22Rv1 (cell line): ENCODE measurements at regions not wholly inside any gene's neighbourhood (a gene's known extent, or its start where the extent isn't known, plus 50 kb on each side); places are given as distances from the start of the nearest gene placed in this dataset.
A peak's percentile ranks its signal among the peaks of the same experiment; 100 is the strongest.

Source experiments
- H3K27ac ChIP-seq: fragments of 450-650 bp; 2 replicates; pipeline ENCODE4 v1.5.1; 2017
- ZFX ChIP-seq: fragments of 450-650 bp; IDR thresholded peaks from 2 replicates; pipeline ENCODE4 v1.6.1; 2017; ENCODE audit warnings: antibody characterized with exemption, borderline replicate concordance
- TF ChIP-seq, protein P1 (sequence below): fragments of 450-650 bp; IDR thresholded peaks from 2 replicates; pipeline ENCODE4 v1.5.1; 2017; ENCODE audit warnings: mild to moderate bottlenecking

DNA sequence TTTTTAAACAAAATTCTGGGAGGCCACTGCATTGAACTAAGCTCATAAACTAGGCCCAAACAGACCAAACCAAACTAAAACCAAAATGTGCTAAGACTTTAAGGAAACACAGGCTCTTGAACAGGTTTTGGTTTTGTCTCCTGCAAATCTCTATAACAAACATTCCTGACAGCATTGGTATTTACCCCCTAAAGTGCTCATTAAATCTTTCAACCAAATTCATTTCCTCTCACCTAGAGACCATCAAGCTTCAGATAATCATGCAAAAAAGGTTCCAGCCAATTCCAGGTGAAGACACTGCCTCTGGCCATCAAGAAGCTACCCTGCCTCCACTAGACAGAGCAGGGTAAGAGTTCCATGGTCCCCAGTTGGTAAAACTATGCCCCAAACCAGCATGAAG is 951.2 kb upstream of the MIR17HG start:
- no peak overlapping the region for H3K27ac ChIP-seq
- TF ChIP-seq, protein P1, sequence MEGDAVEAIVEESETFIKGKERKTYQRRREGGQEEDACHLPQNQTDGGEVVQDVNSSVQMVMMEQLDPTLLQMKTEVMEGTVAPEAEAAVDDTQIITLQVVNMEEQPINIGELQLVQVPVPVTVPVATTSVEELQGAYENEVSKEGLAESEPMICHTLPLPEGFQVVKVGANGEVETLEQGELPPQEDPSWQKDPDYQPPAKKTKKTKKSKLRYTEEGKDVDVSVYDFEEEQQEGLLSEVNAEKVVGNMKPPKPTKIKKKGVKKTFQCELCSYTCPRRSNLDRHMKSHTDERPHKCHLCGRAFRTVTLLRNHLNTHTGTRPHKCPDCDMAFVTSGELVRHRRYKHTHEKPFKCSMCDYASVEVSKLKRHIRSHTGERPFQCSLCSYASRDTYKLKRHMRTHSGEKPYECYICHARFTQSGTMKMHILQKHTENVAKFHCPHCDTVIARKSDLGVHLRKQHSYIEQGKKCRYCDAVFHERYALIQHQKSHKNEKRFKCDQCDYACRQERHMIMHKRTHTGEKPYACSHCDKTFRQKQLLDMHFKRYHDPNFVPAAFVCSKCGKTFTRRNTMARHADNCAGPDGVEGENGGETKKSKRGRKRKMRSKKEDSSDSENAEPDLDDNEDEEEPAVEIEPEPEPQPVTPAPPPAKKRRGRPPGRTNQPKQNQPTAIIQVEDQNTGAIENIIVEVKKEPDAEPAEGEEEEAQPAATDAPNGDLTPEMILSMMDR = no peak
- no peak for TF ChIP-seq ZFX

DNA sequence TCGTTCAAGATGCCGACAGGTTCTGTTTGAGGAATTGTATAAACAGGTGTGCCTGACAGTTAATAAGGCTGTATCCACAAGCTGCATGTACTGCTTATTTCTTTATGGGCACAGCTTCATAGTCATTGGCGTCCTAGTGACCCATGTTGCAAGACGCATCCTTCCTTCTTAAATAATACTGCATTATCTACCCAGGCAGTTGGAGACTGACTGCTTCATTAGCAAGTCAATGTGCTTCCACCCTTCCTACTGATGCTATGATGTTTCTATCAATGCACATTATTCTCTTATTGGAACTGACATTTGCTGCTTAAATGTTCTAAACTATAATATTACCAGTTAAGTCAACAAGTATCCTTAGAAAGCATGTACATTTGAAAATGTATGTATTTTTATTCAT is 950.0 kb upstream of the MIR17HG start:
- TF ChIP-seq ZFX = no peak
- TF ChIP-seq, protein P1 = no peak

DNA sequence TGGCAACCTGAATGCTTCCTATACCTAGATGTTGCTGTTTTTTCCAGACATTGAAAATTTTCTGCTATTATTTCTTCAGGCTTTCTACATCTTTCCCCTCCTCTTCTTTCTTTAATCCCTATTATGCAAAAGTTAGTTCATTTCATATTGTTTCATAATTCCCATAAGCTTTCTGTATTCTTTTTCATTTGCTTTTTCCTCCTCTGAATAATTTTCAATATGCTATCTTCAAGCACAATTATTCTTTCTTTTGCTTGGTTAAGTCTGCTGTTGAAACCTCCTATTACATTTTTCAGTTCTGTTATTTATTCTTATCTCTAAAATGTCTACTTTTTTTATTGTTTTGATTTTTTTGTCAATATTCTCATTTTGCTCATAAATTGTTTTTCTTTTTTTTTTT is 947.1 kb upstream of the MIR17HG start:
- H3K27ac ChIP-seq = no peak overlapping the region
- TF ChIP-seq ZFX = no peak
- TF ChIP-seq, protein P1 = no peak

More for the DNA sequence above, 950.0 kb upstream of the MIR17HG start:
- H3K27ac ChIP-seq = no peak overlapping the region

DNA sequence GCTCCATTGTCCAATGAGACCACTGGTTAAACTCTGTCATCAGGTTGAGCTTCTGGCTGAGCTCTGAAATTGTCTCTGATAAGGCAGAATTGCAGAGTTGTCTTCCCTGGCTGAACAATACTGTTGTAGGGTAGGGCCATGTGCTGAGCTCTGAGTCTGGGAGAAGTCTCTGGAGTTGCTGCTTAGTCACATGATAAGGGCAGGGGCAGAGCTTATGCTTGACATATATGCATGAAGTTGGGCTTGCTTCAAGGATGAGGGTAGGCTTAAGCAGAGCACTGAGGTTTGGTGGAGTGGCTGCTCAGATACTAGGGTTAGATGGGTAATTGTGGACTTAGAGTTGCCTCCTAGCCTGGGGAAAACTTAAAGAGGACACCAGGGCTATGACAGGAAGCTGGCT is 946.3 kb upstream of the MIR17HG start:
- TF ChIP-seq, protein P1 = no peak
- TF ChIP-seq ZFX = no peak
- H3K27ac ChIP-seq = no peak overlapping the region

DNA sequence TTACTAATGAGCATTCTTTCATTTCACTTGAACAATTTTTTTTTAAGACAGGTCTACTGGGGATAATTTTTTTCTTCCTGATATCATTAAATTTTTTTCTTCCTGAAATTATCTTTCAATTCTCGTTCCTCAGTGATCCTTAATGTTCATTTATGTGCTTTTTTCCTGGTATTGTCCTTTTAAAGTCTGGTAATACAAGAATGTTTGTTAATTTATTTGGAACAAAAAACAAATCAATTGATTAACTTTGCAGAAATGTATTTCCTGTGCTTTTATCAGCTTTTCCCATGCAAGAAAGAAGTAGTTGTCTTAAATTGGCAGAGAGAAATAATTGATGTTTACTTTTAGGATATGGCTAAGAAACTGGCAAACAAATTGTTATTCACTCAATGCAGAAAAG is 945.4 kb upstream of the MIR17HG start:
- 0 out of 2 replicates have a peak overlapping the region, but pooled peaks have one; percentile 3 for H3K27ac ChIP-seq
- TF ChIP-seq, protein P1 = no peak
- TF ChIP-seq ZFX = no peak

DNA sequence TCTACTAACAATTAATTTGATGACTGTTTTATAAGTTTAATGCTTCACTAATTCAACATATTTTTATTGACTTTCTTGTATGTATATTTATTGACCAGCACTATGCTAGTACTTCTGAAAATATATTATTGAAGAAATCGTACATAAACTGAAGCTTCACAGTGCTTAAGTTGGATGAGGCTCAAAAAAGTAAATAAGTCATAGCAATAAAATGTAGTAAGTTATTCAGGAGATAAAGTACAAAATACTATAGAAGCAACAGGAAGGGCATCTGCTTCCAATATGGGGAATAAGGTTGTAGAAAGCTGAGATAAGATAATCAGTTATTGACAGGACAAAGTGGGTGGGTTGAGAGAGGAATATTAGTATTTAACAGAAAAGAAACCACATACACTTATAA is 944.9 kb upstream of the MIR17HG start:
- H3K27ac ChIP-seq = 0 out of 2 replicates have a peak overlapping the region, but pooled peaks have one; percentile 3
- TF ChIP-seq, protein P1 = no peak
- no peak for TF ChIP-seq ZFX

DNA sequence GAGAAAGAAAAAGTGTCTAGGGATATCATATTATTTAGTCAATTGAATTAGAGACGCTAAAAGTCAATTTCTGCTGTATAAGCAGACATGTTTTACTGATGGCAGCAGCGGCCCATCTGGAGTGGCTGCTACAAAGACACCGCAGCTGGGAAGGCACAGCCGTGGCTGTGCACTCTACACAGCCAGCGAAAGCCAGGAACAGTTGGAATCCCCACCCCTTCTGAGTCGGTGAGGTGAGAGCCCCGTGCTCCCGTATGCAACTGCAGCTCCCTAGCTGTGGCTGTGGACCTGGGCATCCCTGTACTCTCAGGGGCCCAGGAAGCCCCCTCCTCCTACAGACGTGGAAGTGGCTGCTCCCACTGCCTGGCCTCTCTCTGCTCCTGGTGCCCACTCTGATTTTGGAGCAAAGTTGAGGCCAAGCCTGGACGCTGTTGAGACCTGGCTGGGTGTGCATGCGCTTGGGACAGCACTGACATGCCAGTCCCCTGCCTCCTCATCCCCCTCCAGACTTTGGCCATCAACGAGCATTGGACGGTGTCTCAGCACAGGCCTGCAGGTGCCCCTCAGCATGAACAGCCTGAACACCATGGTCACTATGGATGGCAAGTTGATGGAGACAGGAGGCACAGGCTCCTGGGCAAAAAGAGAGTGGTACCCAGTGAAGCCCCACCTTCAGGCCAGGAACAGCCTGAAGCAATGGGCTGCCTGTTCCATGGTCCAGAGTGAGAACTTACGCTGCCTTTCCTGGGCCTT is 944.0 kb upstream of the MIR17HG start:
- TF ChIP-seq, protein P1 = no peak
- TF ChIP-seq ZFX = no peak

More for the DNA sequence above, 944.0 kb upstream of the MIR17HG start:
- no peak overlapping the region for H3K27ac ChIP-seq
